ENCODE measurements at regions not wholly inside any gene's neighbourhood (a gene's known extent, or its start where the extent isn't known, plus 50 kb on each side); places are given as distances from the start of the nearest gene placed in this dataset.

DNA sequence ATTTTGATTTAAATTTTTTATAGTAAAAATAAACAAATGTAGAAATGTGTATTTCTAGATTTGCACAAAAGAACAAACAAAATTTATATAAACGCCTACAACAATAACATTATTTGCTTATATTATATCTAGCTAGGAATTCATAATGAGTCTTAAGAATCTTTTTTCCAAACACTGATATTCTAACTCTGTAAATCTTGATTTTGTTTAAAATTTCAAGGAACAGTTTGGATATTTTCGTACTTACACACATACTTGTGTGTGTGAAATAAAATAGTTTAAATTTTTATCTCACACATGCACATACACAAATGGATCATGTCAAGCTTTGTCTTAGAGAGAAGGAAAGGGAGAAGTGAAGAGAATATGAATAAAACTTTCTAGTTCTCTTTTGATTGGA, 868.1 kb downstream of the LTN1 start:
- TF ChIP-seq POLR2A (IDR thresholded peaks at IDR 0.05): no peak
- TF ChIP-seq POLR2AphosphoS5 (IDR thresholded peaks at IDR 0.05; ENCODE audit: insufficient read depth in 1 of 2, low read depth in 1 of 2): no peak

All from vagina (tissue), 2 donors.